Activated CD8-positive, alpha-beta memory T cell treated with anti-CD3 and anti-CD28 coated beads for 48 hours (primary cell): ENCODE measurements at regions not wholly inside any gene's neighbourhood (a gene's known extent, or its start where the extent isn't known, plus 50 kb on each side); places are given as distances from the start of the nearest gene placed in this dataset.

Experiments used
- DNase-seq, 3 experiments: peaks; one replicate each; pipeline ENCODE4 v3.0.0-alpha.2; 2020; ENCODE audit warnings: low read depth in 2 of 3, low spot score in 2 of 3

- no peak for DNase-seq
Observed at GRCh38 chr4:26135331-26135730, 185.5 kb upstream of the RBPJ start.

DNA sequence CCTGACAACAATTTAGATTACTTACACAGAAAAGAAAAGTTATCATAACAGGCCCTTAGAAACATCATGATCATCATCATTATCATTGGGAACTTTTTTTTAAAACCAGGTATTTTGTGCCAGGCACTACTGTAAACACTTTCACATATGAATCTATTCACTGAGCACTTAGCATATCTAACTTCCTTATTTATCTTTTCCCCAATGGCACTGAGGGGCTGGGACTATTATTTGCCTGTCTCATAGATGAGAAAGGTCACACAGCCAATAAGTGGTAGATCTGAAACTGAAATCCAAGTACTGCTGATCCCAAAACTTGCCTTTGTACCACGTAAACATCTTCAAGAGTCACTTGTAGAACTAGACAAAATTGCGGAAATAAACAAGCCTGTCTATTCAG, 184.2 kb upstream of the RBPJ start:
- no peak for DNase-seq

DNA sequence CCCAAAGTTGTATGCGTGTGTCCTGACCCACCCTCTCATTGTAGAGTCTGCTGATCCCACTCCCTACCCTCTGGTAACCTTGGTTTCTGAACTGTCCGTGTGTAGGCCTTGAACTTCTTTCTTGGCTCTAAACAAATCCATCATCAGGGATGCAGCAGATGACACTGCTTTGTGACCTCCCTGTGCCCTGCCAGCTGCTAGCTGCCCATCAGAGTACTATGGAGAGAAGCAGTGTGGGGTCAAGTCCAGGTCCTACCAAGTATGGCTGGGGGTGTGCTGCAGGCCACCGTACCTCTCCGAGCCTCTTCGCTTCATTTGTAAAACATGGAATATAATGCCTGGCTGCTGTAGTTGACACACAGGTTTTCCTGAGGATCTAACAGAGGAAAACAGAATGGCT, 183.5 kb upstream of the RBPJ start:
- DNase-seq, result no peak

DNA sequence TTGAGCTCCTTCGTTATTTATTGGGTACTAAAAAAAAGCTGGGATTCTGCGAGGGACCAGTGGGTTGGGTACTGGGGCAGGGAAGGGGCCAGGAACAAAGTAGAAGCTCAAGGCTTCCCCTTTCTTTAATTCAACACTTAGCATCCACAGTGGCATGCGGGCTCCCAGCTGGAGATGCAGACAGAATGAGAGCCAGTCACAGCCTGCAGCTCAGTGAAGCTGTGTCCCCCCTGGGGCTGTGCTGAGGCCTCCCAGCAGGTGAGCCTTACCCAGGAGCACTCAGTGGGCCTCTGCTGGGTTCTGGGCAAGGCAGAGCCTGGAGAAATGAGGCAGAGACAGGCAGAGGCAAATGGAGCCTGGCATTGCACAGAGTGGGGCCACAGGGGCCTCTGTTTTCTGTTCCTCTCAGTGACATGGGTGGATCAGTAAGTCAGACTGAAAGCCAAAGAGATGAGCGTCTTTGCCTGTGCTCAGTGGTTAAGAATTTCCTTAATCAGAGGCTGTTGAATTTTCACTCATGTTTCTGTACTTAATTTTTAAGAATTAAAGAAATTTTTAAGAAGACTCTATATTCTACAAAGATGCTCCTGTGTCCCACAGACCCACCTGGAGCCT, 181.4 kb upstream of the RBPJ start:
- no peak for DNase-seq

DNA sequence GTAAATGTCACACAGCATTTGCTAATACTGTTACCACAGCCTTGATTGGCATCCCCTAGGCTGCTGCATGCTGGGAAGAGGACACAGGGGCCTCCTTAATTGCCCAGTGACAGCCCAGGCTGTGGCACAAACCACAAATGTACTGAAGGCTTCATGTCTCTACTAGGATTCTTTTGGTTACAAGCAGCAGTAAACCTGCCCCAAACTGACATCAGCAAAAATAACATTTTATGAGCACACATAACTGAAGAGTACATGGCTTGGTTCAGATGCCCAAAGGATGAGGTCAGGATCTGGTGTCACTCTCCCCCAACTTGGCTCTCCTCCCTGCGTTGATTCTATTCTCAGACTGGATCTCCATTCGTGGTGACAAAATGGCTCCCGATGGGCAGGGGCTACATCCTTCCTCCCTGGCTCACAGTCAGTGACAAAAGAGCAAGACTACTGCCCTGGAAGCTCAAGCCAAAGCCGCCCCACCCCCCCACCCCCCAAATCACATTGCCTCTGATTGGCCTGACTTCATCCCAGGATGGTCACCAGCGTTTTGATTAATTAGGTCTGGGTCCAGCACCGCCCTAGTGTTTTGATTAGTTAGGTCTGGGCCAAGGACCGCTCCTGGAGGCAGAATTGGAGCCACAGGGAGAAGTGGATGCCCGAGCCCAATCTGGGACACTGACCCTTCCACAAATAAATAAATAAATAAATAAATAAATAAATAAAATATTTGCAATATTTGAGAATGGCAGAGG, 180.5 kb upstream of the RBPJ start:
- DNase-seq, result no peak

DNA sequence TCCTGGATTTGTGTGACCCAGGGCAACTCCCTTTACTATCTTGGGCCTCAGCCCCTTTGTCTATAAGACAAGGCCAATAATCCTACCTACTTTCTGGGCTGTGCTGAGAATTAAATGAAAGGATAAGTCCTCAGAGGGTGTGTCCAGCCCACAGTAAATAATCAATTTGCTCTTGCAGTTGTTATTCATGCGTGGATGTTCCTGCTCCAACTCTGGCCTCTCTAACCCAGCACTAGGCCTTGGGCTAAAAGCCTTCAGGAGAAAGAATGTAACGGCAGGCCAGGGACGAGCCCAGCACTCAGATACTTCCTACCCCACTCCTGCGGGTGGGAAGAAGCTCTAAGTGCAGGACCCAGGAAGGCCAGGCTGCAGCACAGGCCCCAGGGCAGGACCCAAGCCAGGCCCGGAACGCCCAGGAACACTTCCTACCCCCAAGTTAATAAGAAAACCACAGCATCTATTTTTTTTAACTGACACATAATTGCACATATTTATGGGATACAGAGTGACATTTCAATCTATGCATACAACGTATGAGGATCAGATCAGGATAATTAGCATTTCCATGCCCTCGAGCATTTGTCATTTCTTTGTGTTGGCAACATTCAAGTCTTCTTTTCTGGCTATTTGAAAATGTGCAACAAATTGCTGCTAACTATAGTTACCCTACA, 179.6 kb upstream of the RBPJ start:
- DNase-seq, result no peak

DNA sequence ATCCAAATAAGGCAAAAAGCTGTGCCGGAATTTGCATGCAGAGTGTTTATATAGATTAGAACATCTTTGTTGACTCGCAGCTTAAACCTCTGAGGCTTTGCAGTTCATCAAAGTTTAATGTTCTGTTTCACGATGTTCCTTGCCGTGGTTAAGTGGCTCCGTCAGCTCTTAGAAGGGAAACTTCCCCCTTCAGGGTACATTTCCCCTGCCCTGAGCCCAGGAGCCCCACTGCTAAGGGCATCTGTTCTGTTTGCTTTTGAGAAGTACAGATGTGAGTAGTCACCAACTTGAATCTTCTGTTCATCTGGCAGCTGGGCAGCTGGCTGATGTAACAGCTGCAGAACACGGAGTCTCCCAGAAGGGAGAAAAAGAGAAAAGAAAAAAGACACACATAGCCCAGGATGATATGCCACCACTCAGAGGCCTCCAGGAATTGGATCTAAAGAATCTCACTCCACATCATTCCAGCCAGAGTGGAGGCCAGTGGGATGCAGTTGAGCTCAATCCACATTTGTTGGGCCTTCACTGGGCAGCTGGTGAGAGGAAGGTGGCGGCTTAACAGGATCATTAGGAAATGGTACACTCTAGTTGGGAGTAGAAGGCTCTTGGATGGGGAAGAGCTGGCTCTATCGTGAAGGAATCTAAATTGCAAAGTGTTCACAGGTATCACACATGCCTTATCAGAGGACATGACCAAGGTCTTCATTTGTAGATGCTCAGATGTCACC, 178.7 kb upstream of the RBPJ start:
- DNase-seq, result no peak

- no peak for DNase-seq
Observed at GRCh38 chr4:26144526-26145155, 176.2 kb upstream of the RBPJ start.

DNA sequence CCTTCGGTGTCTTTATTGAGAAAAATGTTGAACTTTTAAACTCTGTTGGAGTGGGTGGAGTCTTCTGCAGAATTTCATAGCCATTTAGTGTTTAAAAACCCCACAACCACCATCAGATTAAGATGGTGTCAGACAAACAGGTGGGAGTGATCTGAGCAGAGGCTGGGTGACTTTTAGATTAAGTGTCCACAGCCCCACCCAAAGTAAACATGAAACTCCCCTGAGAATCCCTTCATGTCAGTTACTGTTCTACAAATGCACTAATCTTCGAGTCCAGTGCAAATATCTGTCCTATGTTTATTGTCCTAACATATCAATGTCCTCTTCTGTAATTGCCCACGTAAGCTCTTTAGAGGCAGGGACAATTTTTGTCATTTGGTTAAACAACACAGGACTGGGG, 175.6 kb upstream of the RBPJ start:
- DNase-seq, result no peak

- DNase-seq, result no peak
Observed at GRCh38 chr4:26148927-26149326, 171.9 kb upstream of the RBPJ start.

GRCh38 chr4:26150948-26151347, 169.9 kb upstream of the RBPJ start:
- peak in 1 of 3 experiments; percentile 37 for DNase-seq

GRCh38 chr4:26151615-26152014, 169.2 kb upstream of the RBPJ start:
- DNase-seq, result no peak

DNA sequence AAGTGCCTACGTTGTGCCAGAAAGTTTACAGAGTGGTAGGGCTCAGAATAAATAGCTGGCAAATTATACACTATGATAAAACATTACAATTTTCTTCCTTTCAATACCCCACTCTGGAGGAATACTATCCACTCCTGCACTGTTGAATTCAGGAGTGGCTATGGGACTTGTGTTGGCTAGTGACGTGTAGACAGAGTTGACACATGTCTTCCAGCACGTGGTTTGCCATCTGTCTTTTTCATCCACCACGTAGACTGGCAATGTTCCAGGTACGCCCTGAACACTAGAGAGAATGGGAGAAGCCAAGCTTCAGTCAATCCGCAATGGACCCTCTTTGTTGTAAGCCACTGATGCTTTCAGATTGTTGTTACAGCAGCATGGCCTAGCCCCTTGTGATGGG, 168.8 kb upstream of the RBPJ start:
- DNase-seq, result no peak

DNA sequence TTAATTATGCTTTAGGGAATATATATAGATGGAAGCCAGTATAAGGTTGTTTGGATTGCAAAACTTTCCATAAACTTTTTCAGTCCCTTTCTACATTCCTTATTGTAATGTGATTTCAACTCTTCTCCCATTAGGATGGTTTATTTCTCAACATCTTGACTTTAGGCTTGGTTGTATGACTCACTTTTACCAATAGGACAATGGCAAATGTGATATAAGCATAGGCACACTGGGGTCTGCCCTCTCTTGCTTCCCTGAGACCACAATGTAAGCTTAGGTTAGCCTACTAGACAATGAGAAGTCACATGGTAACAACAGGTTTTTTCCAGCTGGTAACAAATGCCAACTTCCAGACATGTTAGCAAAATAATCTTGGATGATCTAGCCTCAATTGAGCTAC, 163.3 kb upstream of the RBPJ start:
- DNase-seq, result no peak

DNA sequence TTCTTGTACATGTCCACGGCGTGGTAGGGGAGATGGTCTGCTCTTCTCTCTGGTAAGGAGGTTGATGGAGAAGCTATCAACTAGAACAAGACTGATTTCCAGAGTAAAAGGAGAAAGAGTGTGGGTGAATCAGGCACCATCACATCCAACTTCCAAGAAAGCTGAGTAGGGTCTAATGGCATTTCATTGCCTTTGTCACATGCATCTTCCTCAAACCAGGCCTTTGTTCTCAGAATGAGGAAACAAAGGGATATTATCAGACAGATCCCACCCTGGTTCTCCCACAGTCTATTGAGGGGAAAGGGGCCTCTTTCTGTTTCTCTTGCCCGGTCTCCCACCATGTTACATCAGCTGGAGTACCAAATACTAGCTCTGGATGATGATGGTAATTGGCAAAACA, 160.2 kb upstream of the RBPJ start:
- DNase-seq, result no peak

GRCh38 chr4:26161030-26161824, 159.6 kb upstream of the RBPJ start:
- no peak for DNase-seq

DNA sequence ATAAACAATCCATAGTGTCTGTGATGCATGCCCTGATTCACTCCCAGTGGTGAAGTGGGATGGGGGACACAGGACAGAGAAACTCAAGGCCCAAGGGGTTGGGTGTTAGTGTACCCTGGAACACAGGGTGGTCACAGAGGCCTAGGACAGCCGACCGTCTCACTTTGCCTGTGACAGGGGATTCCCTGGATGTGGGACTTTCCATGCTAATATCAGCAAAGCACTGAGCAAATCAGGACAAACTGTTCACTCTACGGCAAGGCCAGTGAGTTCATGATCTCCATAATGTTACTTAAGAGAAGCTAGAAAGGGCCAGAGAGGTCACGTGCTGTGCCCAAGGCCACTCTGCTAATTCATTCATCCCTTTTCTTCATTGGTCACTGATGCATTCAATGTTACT, 158.7 kb upstream of the RBPJ start:
- no peak for DNase-seq

DNA sequence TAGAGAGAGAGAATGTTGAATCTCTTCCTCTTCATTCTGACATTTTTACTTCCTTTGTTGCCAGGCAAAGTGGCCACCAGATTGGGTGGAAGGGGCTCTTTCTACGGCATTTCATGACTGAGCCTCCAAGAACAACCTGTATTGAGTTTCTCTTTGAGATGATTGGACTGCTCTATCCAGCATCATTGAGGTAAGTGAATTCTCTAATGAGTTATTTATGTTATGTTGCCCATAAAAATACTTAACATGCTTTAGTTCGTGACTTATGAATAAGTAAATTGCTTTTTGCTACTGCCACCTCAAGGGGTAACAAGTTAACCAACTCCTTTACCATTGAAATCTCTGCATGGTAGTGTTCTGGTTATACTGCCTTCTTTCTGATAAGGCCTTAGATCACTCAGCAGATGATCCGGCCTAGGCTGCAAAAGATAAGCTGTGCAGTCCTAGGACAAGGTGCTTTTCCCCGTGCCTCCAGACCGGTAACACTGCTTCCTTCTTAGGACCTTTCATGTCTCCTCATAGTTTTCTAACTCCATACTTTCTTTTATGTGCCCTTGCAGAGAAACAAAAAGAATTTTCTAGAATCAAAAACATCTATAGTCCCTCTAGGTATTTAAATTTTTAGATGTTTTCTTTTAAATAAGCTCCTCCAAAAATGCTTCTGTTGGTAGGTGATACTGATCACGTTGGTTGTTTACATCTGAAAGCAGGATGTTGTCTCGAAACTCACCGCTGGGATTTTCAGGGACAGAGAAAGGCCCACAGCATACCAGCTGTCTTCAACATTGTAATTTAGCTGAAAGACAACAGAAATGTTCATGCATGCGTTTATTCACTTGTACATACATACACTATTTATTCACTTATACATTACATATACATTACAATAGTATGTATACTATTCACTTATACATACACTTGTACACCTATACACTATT, 157.1 kb upstream of the RBPJ start:
- DNase-seq, result no peak

GRCh38 chr4:26171501-26171900, 149.3 kb upstream of the RBPJ start:
- DNase-seq, result no peak

DNA sequence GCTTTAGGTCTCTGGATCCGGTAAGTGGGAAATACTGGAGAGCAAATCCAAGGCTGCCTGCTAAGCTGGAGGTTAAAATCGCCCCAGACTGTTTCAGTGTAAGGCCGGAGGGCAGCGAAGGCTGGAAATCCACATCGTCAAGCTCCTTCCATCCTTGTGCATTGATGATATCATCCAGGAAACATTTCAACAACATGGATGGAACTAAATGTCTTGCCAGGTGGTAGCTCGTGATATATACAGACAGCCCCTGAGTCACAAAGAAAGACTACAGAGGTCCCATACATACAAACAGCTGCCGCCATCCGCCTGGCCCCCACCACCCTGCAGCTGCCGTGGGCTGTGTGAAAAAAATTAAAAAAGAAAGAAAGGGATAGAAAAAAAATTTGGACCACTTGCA, 148.9 kb upstream of the RBPJ start:
- no peak for DNase-seq
